ENCODE measurements at regions not wholly inside any gene's neighbourhood (a gene's known extent, or its start where the extent isn't known, plus 50 kb on each side); places are given as distances from the start of the nearest gene placed in this dataset.

GRCh38 chr14:96959992-96960391 is 162.8 kb downstream of the VRK1 start:
- TF ChIP-seq CTCF (IDR thresholded peaks at IDR 0.05) (no peak), ZNF138 (CRISPR knock-in tag; conservative IDR thresholded peaks at IDR 0.05) (no peak), JUN (CRISPR knock-in tag; IDR thresholded peaks at IDR 0.05) (no peak), NFYB (CRISPR knock-in tag; conservative IDR thresholded peaks at IDR 0.05; ENCODE audit: low read depth) (no peak), MLX (CRISPR knock-in tag; IDR thresholded peaks at IDR 0.05) (no peak), ZNF532 (CRISPR knock-in tag; IDR thresholded peaks at IDR 0.05; ENCODE audit: borderline replicate concordance) (no peak), ATF1 (CRISPR knock-in tag; IDR thresholded peaks at IDR 0.05) (no peak), CDX4 (CRISPR knock-in tag; IDR thresholded peaks at IDR 0.05; ENCODE audit: borderline replicate concordance) (no peak), CREB1 (CRISPR knock-in tag; IDR thresholded peaks at IDR 0.05) (no peak), ESRRA (CRISPR knock-in tag; IDR thresholded peaks at IDR 0.05; ENCODE audit: borderline replicate concordance) (no peak), ELF4 (CRISPR knock-in tag; IDR thresholded peaks at IDR 0.05; ENCODE audit: low read depth) (no peak), ZBTB21 (CRISPR knock-in tag; IDR thresholded peaks at IDR 0.05; ENCODE audit: borderline replicate concordance) (no peak), PREB (CRISPR knock-in tag; IDR thresholded peaks at IDR 0.05; ENCODE audit: borderline replicate concordance) (no peak)

Data from WTC11 (cell line).